PFSK-1 (cell line): ENCODE measurements at regions not wholly inside any gene's neighbourhood (a gene's known extent, or its start where the extent isn't known, plus 50 kb on each side); places are given as distances from the start of the nearest gene placed in this dataset.

ENCODE experiments used
- FOXP2 ChIP-seq: optimal IDR thresholded peaks from 2 replicates; pipeline ENCODE3; 2011; ENCODE audit warnings: borderline replicate concordance, control low read depth, inconsistent platforms; ENCODE audit not compliant: insufficient read depth; ENCODE audit errors: extremely low read length, extremely low read depth
- POLR2AphosphoS5 ChIP-seq: IDR thresholded peaks from 2 replicates; pipeline ENCODE4 v1.6.1; 2012; ENCODE audit warnings: low read depth, mild to moderate bottlenecking, control low read depth, low read length, moderate library complexity
- SIN3A ChIP-seq: IDR thresholded peaks from 2 replicates; pipeline ENCODE4 v1.6.1; 2012; ENCODE audit warnings: mild to moderate bottlenecking, low read length, moderate library complexity, borderline replicate concordance; ENCODE audit not compliant: insufficient read depth
- TAF1 ChIP-seq: IDR thresholded peaks from 2 replicates; pipeline ENCODE4 v1.6.1; 2012; ENCODE audit warnings: low read length, control low read depth, borderline replicate concordance; ENCODE audit not compliant: insufficient read depth
- TF ChIP-seq, protein P1 (sequence below), 2 experiments: IDR thresholded peaks; 2 replicates each; pipeline versions ENCODE4 v1.6.1 to v1.8.0; 2011 to 2012; ENCODE audit warnings: low read depth in 2 of 2, low read length in 2 of 2, control low read depth in 1 of 2, inconsistent platforms in 1 of 2, mild to moderate bottlenecking in 1 of 2, moderate library complexity in 1 of 2; ENCODE audit not compliant: insufficient read depth in 1 of 2

GRCh38 chr20:22861231-22861980 is 173.7 kb upstream of the SSTR4 start:
- no peak for TF ChIP-seq SIN3A
- TF ChIP-seq FOXP2 = no peak
- TF ChIP-seq, protein P1, sequence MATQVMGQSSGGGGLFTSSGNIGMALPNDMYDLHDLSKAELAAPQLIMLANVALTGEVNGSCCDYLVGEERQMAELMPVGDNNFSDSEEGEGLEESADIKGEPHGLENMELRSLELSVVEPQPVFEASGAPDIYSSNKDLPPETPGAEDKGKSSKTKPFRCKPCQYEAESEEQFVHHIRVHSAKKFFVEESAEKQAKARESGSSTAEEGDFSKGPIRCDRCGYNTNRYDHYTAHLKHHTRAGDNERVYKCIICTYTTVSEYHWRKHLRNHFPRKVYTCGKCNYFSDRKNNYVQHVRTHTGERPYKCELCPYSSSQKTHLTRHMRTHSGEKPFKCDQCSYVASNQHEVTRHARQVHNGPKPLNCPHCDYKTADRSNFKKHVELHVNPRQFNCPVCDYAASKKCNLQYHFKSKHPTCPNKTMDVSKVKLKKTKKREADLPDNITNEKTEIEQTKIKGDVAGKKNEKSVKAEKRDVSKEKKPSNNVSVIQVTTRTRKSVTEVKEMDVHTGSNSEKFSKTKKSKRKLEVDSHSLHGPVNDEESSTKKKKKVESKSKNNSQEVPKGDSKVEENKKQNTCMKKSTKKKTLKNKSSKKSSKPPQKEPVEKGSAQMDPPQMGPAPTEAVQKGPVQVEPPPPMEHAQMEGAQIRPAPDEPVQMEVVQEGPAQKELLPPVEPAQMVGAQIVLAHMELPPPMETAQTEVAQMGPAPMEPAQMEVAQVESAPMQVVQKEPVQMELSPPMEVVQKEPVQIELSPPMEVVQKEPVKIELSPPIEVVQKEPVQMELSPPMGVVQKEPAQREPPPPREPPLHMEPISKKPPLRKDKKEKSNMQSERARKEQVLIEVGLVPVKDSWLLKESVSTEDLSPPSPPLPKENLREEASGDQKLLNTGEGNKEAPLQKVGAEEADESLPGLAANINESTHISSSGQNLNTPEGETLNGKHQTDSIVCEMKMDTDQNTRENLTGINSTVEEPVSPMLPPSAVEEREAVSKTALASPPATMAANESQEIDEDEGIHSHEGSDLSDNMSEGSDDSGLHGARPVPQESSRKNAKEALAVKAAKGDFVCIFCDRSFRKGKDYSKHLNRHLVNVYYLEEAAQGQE (IDR thresholded peaks at IDR 0.05; ENCODE audit: insufficient read depth in 1 of 2, low read depth in 2 of 2, low read length in 2 of 2) = no peak
- TF ChIP-seq TAF1 = no peak

GRCh38 chr20:22861990-22862389 is 173.1 kb upstream of the SSTR4 start:
- TF ChIP-seq POLR2AphosphoS5 (no peak), TAF1 (no peak), SIN3A (no peak), FOXP2 (no peak)
- TF ChIP-seq, protein P1 (IDR thresholded peaks at IDR 0.05; ENCODE audit: insufficient read depth in 1 of 2, low read depth in 2 of 2, low read length in 2 of 2) = no peak

GRCh38 chr20:22862671-22863230 is 172.4 kb upstream of the SSTR4 start:
- no peak for TF ChIP-seq TAF1

DNA sequence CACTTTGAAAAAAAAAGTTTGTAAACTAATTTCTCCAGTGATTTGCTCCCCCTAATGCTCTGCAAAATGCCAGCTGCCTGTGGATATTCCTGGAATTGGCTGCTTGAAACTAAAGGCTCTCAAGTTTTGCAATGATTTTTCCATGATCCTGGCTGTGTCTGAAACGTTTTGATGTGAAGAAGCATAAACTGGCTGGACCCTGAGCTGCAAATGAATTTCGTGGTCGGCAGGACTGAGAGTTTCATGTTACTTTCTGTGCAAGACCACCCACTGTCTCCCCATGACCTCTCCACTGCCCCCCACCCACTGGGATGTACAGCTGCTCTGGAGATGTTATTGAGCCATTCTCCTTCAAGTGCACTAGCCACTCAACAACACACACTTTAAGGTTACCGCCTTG is 171.3 kb upstream of the SSTR4 start:
- TF ChIP-seq POLR2AphosphoS5 (no peak), TAF1 (no peak), FOXP2 (no peak), SIN3A (no peak)
- TF ChIP-seq, protein P1 (IDR thresholded peaks at IDR 0.05; ENCODE audit: insufficient read depth in 1 of 2, low read depth in 2 of 2, low read length in 2 of 2) = no peak

DNA sequence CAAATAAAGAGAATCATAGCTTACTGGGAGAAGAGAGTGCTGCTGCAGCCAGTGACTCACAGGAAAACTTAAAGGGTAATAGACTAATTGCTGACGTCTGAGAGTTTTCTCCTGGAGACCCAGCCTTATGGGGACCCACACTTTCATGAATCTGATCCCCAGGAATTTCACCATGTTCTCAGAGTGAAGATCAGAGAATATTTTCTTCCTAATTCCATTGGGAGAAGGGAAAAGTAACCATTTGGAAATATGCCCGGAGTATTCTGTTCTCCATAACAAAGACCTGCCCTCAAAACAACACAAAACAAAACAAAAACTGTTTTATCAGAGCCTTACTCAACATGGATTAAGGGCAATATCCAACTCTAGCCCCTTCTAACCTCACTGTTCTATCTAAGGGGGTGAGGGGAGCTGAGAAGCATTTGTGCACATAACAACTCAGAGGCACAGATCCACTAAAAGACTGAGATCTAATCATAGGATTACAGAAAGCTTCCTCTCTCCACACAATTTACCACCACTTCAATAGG is 168.2 kb upstream of the SSTR4 start:
- TF ChIP-seq SIN3A (no peak), TAF1 (no peak), FOXP2 (no peak), POLR2AphosphoS5 (no peak)
- TF ChIP-seq, protein P1 (IDR thresholded peaks at IDR 0.05; ENCODE audit: insufficient read depth in 1 of 2, low read depth in 2 of 2, low read length in 2 of 2) = no peak
